Adrenal gland (tissue), 9 donors: ENCODE measurements at regions not wholly inside any gene's neighbourhood (a gene's known extent, or its start where the extent isn't known, plus 50 kb on each side); places are given as distances from the start of the nearest gene placed in this dataset.

Experiments
- DNase-seq, 7 donors: peaks; one replicate each; pipeline ENCODE4 v3.0.0-alpha.2; 2019 to 2020
- H3K27ac ChIP-seq, 5 donors: fragments of 200-600 bp; sonication (generic) in 4 of 5; 1 replicate in 3 of 5; 2 replicates in 2 of 5; pipeline versions ENCODE4 v1.5.1 to v1.8.0; 2016 to 2020; ENCODE audit warnings: mild to moderate bottlenecking in 1 of 5
- H3K27me3 ChIP-seq: fragments of 200-600 bp; 2 replicates; pipeline ENCODE4 v1.8.0; 2021
- H3K36me3 ChIP-seq, 2 donors: fragments of 200-600 bp; replicated peaks in 1 of 2; 1 replicate in 1 of 2; 2 replicates in 1 of 2; pipeline versions ENCODE4 v1.5.1 to v1.8.0; 2018 to 2022
- H3K4me1 ChIP-seq, 2 donors: fragments of 200-600 bp; replicated peaks in 1 of 2; 1 replicate in 1 of 2; 2 replicates in 1 of 2; pipeline versions ENCODE4 v1.5.1 to v1.8.0; 2018 to 2021
- H3K4me3 ChIP-seq, 4 donors: fragments of 200-600 bp; sonication (generic) in 3 of 4; one replicate each; pipeline ENCODE4 v1.5.1; 2016 to 2018
- H3K9me3 ChIP-seq, 3 donors: fragments of 200-600 bp; sonication (generic) in 1 of 3; replicated peaks in 1 of 3; 1 replicate in 2 of 3; 2 replicates in 1 of 3; pipeline versions ENCODE4 v1.5.1 to v1.8.0; 2016 to 2021
- POLR2A ChIP-seq, 2 donors: fragments of 450-650 bp; IDR thresholded peaks; one replicate each; pipeline ENCODE4 v1.6.1; 2017; ENCODE audit warnings: antibody characterized with exemption in 2 of 2, mild to moderate bottlenecking in 2 of 2, moderate library complexity in 1 of 2
- WGBS, 4 donors: extraction: QIAGEN DNeasy Blood & Tissue Kit in 2 of 4; methylation state at CpG; one replicate each; pipeline versions ENCODE4 v1.1.5 to v1.1.7; 2013 to 2017; 5-methylcytosine and 5-hydroxymethylcytosine counted together
- intact Hi-C, 2 donors: fragments of 100-400 bp; cut with DNase I; formaldehyde crosslinking; loops; one replicate each; pipeline versions ENCODE4 v1.14.1 to v1.15.0; 2022 to 2023
- TF ChIP-seq, protein P1 (sequence below), 6 experiments: fragments of 450-650 bp in 4 of 6; fragments of 200-600 bp in 2 of 6; sonication (generic) in 1 of 6; IDR thresholded peaks; 1 replicate in 5 of 6; 2 replicates in 1 of 6; pipeline versions ENCODE4 v1.5.1 to v1.8.0; 2016 to 2021; ENCODE audit warnings: antibody characterized with exemption in 6 of 6, mild to moderate bottlenecking in 2 of 6, moderate library complexity in 1 of 6
- donor health status: healthy with polysubstance abuse.
- donor health status: Bipolar disorder and iron deficiency.
- donor health status: DM: yes; HTN: yes; CAD: no.
- donor health status: DM: no; HTN: no; CAD: no.
- donor health status: DM: no; HTN: no; CAD: no.

DNA sequence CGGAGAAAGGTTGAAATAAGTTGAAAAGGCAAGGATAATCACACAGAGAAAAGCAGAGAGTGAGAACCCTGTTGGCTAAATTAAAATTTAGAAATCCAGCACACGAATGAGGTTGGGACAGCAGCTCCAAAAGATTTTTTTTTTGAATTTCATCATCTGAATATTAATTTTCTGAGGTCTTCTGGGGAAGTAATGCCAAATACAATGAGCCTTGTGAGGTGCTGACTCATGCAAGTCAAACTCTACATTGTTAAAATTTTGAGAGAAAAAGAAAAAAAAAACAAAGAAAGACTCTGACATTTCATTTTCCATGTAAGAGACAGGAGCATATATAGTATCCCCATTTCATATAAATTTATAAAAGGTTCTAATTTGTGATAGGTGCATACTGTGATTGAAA lies 614.2 kb upstream of the CDH2 start:
- Histone ChIP-seq H3K9me3 (no peaks in the 10 kb centered on the region), H3K36me3 (no peaks in the 10 kb centered on the region), H3K27ac (no peak overlapping the region), H3K27me3 (no peaks in the 10 kb centered on the region), H3K4me1 (no peaks in the 10 kb centered on the region), H3K4me3 (no peak overlapping the region)
- no peak for TF ChIP-seq POLR2A (IDR thresholded peaks at IDR 0.05)
- TF ChIP-seq, protein P1, sequence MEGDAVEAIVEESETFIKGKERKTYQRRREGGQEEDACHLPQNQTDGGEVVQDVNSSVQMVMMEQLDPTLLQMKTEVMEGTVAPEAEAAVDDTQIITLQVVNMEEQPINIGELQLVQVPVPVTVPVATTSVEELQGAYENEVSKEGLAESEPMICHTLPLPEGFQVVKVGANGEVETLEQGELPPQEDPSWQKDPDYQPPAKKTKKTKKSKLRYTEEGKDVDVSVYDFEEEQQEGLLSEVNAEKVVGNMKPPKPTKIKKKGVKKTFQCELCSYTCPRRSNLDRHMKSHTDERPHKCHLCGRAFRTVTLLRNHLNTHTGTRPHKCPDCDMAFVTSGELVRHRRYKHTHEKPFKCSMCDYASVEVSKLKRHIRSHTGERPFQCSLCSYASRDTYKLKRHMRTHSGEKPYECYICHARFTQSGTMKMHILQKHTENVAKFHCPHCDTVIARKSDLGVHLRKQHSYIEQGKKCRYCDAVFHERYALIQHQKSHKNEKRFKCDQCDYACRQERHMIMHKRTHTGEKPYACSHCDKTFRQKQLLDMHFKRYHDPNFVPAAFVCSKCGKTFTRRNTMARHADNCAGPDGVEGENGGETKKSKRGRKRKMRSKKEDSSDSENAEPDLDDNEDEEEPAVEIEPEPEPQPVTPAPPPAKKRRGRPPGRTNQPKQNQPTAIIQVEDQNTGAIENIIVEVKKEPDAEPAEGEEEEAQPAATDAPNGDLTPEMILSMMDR (IDR thresholded peaks at IDR 0.05) = no peak
- intact Hi-C loops = no loop called here
- WGBS, 4 donors = 56 to 67% (median 63%) methylated on average over 2 of the region's 2 CpGs
- no peak for DNase-seq

DNA sequence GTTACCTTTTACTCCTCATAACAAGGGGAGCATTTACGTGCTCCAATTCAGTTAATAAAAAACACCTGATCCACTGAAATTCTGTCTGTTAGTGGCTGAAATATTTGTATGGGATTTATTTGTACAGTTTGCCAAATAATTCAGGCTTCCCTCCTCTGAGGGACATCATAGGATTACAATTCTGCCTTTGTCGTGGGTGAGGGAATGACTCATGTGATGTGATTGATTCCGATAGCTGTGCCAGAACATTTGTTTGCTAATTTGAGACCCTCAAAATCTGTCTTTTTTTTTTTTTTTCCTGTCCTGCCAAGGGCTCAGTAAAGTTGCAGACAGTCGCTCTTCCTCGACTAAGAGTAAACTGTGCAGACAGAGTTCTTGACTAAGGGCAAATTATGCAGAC lies 612.6 kb upstream of the CDH2 start:
- Histone ChIP-seq H3K36me3 (no peaks in the 10 kb centered on the region), H3K27ac (no peak overlapping the region), H3K9me3 (no peaks in the 10 kb centered on the region), H3K4me3 (no peak overlapping the region), H3K4me1 (no peaks in the 10 kb centered on the region), H3K27me3 (no peaks in the 10 kb centered on the region)
- intact Hi-C loops = no loop called here
- TF ChIP-seq, protein P1 (IDR thresholded peaks at IDR 0.05) = no peak
- no peak for TF ChIP-seq POLR2A (IDR thresholded peaks at IDR 0.05)
- WGBS, 4 donors = 57 to 65% (median 60%) methylated on average over 5 of the region's 5 CpGs
- DNase-seq = no peak

DNA sequence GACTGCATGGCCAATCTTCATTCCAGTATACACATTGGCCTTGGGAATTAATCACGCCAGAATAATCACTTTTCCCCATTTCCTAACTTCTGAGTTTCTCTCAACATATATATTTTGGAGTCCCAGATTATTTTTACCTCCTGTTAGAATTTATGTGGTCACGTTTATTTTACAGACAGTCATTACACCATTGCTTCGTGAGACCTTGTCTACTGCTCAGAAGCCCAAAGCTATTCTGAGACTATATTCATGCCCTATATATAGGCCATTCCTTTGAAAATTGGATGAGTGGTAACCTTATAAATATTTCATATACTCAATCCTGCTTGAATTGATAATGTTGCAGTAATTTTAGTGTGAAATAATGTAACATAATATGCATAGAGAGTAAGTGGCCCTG lies 610.0 kb upstream of the CDH2 start:
- Histone ChIP-seq H3K4me1 (no peaks in the 10 kb centered on the region), H3K36me3 (no peaks in the 10 kb centered on the region), H3K27ac (no peak overlapping the region), H3K27me3 (no peaks in the 10 kb centered on the region), H3K4me3 (no peak overlapping the region), H3K9me3 (no peaks in the 10 kb centered on the region)
- TF ChIP-seq, protein P1 (IDR thresholded peaks at IDR 0.05) = no peak
- TF ChIP-seq POLR2A (IDR thresholded peaks at IDR 0.05) = no peak
- 32 to 38% (median 35%) methylated on average over 3 of the region's 3 CpGs for WGBS, 4 donors
- intact Hi-C loops = no loop called here
- no peak for DNase-seq

DNA sequence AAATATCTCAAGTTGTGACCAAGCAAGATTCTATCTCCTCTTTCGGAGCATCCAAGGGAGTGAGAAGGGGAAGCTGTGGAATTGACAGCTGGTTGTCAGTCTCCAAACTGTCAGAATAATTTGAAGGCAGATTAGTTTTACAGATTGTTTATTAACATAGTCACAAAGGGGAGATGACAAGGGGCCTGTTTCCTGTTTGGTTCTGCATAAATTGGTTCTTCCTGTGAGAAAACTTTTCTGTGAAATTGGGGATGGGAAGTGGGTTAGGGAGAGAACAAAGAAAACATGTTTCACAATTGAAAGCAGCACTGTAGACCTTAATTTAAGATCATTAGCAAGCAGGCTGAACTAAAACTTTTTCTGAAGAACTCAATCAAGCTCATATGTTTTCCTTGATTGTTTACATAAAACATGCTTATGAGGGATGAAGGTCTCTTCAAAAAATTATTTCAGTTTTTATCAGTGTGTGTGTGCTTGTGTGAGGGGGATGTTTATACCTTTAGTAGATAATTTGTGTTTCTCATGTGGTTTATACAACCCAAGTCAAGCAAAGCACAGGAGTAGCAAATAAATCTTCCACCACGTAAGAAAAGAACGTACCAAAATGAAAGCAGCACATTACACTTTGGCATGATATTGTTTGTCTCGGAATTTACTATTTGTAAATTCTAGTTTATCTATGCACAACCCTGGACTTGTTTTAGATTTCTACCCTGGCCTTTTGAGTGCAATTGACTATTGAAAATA lies 604.9 kb upstream of the CDH2 start:
- Histone ChIP-seq H3K27ac (no peak overlapping the region), H3K36me3 (no peaks in the 10 kb centered on the region), H3K4me1 (no peaks in the 10 kb centered on the region), H3K9me3 (no peaks in the 10 kb centered on the region), H3K27me3 (no peaks in the 10 kb centered on the region), H3K4me3 (no peak overlapping the region)
- 46 to 60% (median 54%) methylated on average over 4 of the region's 4 CpGs for WGBS, 4 donors
- no peak for DNase-seq
- intact Hi-C loops = no loop called here
- no peak for TF ChIP-seq POLR2A (IDR thresholded peaks at IDR 0.05)
- TF ChIP-seq, protein P1 (IDR thresholded peaks at IDR 0.05) = no peak
